HS-5 (cell line): ENCODE measurements at regions not wholly inside any gene's neighbourhood (a gene's known extent, or its start where the extent isn't known, plus 50 kb on each side); places are given as distances from the start of the nearest gene placed in this dataset.
"Not testable (repeated sequence)": the region's sequence is repeated elsewhere in the genome, so short reads cannot be mapped to it uniquely, and the experiment has no call there.

Experiments
- DNase-seq: peaks from one replicate; pipeline ENCODE4 v3.0.0-alpha.2; 2012; ENCODE audit warnings: low read depth

DNA sequence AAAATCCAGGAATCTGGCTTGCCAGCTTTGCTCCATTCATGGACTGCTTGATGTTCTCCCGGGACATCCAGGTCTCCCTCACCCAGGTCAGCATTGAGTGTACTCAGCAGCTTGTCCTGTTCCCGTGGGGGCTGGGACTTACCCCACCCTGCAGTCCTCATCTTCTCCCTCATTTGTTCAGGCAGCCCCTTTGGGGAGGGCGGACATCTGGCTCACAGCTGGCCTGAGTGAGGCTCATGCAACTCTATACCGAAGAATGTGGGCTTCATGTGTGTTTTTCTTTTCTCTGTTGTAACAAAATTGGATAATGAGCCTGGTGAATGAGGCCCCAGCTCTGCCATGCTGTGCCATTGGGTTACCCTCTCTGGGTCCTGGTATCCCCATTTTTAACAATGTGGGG lies 227.7 kb upstream of the TENM4 start:
- no peak for DNase-seq

DNA sequence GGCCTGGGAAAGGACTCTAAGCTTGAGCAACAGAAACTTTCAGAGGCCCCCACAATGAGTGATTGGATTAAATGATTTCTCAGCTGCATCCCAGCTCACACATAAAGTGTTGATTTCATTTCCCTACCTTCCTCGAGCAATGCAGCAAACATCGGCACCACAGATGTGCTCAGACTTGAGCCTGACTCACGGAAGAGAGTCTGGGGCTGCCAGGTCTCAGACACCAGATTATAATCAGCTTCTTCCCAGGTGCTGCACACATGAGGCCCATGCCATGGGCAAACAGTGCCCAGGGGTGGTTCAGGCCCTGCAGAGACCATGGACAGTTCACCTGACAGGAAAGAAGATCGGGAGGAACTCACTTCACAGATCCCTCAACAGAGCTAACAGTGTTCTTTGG lies 226.6 kb upstream of the TENM4 start:
- no peak for DNase-seq

DNA sequence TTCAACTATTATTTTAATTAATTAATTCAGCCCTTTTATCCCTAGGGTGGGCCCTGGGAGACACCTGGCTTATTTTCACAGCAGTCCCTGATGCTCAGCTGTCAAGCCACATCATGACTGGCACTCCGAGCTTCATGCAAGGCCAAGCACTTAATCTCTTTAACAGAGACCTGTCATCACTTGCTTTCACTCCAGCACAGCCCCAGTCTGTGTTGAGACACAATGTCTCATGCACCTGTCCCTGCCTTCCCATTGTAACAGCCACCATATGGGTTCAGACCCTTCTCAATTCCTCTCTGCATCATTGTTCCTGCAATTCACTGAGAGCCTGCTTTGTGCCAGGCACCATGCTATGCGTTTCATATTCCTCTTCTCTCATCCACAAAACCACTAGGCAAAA lies 222.2 kb upstream of the TENM4 start:
- DNase-seq: no peak

DNA sequence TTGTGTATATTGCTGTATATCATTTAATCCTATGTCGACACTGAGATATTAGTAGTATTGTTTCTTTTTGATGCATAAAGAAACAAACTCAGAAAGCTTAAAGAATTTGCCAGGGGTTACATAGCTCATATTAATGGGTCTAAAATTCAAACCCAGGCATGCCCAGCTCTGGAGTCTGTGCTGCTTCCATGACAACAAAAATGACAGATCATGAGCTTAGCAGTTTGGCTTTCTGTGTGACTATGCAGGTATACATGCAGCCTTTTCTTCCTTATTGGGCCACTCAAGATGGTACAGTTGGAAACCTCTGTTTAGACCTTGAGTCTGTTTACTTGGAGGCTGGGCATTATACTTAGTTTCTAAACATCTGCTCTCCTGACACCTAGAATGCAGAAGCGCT lies 220.5 kb upstream of the TENM4 start:
- no peak for DNase-seq

DNA sequence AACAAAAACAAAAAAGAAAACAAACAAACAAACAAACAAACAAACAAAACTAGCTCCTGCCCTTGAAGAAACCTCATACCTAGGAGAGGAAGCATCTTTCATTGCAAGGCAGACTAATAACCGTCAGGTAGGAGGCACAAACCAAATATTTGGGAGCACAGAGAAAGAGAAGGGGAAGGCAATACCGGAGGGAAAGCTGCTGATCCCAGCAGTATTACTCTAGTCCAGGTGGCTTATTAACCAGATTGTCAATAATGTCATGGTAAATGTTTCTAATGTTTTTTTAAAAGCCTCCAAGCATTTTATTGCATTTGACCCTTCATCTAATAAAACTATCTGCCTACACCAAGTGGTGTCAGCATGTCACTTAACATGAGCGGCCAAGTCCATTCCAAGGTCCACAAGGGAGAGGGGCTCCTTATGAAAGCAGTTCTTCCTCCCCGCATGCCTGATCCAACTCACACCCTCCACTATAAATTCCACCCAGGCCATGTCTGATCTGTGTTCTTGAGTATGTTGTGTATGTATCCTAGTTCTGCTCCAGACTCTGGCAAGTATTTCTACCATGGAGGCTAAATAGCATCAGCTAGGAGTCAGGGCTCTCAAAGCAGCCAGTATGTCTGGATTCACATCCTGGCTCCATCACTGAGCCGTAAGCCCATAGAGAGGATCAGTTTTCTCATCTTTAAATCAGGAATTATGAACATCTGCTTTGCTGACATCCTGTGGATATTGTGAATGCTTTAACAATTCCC lies 208.1 kb upstream of the TENM4 start:
- no peak for DNase-seq

DNA sequence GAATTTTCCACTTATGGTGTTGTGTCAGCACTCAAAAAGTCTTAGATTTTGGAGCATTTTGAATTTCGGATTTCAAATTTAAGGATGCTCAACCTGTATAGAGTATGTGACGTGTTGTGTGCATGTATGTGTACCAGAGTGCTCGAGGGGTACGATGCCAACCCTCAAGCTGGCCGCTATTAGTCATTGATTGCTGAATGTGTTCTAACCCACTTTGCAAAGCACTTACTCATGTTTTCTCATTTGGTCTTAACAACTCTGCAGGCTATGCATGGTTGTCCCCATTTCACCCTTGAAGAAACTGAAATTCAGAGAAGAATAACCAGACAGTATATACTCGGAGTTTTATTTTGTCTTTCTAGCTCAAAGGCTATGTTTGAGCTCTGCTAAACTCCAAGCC lies 196.4 kb upstream of the TENM4 start:
- no peak for DNase-seq

DNA sequence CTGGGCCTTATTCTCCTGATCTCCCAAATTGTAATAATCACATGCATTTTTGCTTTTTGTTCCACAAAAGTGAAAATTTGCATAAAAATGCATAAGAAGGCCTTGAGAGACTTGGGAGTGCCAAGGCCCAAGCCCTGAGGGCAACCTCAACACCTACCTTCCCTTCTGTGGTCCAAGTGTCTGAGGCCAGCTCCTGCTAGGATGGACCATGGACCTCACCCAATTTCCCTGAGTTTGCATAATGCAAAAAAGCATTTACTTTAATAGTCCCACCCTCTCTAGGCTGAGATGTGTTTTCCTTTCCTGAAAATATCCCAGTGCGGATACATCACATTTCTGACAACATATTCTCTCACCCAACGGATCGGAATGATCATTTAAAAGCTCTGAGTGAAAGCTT lies 194.1 kb upstream of the TENM4 start:
- no peak for DNase-seq

DNA sequence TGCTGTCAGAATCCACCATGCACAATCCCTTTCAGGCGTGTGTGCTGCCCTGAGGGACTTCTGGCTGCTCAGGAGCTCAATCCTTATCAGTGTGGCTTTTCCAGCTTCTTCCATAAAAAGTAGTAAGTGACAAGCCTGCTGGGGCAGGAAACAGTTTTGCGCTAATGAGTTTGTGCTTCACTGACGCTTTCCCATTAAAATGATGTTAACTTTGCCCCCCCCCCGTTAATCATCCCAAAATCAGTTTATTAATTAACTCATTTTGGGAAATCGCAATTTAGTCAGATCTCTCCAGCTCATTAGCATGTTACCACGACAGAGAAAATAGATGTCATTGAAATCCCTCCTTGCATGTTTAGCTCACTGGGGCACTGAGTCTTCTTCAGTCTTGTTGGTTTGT lies 186.5 kb upstream of the TENM4 start:
- DNase-seq: no peak

DNA sequence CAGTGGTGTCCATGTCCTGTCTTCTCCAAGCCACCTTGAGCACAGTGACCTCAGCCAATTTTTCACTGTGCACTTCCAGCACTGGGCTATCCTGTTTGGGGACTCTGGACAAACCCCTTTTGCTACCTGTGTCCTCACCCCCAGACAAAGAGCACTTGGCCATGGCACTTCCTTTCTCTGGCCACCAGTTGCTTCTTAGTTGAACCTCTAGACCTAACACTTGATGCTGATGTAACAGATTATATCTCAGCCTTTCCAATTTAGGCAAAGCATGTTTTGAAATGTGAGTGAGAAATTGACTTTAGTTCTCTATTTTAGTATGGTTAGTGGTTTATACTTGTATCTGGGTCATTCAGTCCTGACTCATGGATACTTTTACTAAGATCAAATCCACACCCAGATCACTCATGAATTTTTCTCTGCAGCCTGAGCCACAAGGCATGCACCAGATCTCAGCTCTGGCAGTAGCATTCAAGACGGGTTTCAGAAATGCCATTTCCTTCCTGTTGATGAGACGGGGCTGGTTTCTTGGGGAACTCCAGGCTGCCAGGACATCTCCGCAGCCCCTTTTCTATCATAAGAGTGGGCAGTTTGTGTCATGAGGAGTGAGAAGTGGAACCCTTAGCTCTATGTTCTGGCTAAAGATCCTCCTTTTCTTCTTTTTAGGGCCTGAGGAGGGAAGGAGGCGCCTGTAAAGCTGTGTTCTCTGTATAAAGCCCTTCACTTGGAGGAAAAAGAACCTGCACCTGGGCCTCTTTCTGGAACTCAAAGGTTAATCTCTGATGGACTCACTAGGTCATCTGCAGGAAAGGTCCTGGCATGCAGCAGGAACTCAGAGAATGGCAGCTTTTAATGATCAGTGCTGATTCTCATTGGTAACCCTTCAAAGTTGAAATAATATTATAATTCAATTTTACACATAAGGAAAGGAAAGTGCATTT lies 185.6 kb upstream of the TENM4 start:
- no peak for DNase-seq

DNA sequence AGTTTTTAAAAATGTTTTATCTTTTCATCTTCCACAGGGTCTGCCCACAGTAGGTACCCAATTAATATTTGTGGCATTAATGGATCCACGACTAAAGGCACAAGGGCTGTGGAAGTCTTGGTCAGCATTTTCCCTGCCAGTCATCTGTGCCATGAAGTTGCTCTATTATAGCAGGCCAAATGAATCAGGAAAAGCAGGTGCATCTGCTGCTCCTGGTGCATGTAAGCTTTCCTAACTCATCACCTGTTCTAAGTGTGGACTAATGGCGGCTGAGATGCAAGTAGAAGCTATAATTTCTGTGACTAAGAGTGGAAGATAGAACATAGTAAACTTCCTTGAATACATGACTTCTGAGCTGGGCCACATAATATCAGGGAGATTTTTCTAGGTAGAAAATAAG lies 182.5 kb upstream of the TENM4 start:
- no peak for DNase-seq

DNA sequence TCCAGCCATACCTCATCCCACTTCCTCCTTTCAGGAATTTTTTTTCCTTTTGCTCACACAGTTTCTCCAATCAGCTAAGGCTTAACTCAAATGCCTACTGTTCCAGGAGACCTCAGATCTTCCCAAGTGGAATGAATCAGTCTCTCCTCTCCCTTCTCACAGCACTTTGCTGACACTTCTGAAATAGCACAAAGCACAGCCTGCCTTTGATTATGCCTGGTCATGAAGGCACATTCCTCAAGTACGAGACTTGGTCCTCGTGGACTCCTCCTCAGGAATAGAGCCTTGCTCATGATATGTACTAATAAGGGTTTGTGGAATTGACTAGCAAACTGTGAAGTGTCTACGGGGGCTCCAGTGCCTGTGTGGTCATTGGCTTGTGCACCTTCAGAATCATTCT lies 176.7 kb upstream of the TENM4 start:
- DNase-seq: peak; percentile 53

DNA sequence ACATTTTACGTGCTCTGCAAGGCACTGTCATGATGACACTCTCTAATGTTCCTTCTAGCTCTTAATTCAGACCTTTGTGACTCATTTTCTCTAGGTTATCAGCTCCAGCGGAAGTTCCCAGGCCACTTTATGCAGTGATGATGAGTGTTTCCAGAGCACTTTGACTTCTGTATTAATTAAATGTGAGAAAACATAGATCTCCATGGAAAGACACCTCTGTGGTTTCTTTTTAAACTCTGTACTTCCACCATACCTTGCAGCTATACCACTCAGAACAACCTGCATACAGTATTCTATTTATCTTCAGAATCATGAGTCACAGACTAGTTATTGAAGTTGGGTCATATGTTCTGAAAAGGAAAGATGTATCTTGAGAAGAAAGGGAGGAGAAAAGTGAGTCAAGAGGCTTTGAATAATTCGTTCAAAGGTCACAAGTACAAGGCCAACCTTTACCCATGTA lies 175.6 kb upstream of the TENM4 start:
- no peak for DNase-seq

DNA sequence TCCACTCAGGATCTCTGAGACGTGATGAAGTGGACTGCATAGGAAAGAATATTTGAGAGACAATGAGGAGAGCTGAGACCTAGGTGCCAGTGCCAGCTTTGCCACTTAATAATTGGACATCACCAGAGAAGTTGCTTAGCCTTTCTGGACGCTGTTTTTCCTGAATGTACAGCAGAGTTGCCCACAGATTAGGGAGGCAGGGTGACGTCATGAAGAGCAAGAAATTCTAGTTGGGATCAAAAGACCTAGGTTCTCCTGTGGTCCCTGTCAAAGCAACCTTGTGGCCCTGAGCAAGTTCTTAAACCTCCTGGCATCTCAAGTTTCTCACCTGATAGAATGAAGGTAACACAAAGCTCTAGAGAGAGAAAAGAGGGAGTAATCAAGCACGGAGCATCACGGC lies 174.6 kb upstream of the TENM4 start:
- DNase-seq: no peak

DNA sequence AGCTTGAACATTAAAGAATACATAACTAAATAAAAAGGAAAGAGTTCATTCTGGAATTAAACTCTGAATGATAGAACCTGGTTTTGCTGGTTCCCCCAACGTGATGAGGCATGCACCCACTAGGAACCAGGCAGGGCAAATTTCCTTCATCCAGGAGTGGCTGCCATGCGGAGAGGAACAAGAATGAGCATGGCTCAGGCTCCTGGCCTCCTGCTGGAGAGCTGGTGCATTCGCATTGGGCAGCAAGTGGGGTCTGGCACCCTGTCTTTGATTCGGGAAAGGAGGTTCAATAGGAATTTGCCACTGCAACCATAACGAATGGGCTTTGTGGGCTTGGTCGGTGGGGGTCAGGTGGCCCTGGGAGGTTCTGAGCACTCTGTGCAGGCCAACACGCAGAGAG lies 169.8 kb upstream of the TENM4 start:
- DNase-seq: no peak

DNA sequence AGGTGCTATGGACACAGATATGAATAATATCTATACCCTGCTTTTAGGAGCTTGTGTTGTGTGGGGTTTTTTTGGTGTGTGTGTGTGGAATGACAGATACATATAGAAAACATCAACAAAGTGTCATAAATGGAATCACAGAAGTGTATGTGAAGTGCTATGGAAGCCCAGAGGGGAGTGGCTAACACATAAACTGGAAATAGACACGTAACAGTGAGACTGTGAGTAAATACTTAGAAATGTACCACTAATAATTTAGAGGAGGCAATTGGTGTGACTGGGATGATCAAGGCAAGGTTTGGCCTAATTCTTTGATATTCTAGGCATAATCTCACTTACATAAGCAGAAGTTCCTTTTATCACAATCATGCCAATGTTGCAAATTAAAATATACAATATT lies 169.3 kb upstream of the TENM4 start:
- no peak for DNase-seq

DNA sequence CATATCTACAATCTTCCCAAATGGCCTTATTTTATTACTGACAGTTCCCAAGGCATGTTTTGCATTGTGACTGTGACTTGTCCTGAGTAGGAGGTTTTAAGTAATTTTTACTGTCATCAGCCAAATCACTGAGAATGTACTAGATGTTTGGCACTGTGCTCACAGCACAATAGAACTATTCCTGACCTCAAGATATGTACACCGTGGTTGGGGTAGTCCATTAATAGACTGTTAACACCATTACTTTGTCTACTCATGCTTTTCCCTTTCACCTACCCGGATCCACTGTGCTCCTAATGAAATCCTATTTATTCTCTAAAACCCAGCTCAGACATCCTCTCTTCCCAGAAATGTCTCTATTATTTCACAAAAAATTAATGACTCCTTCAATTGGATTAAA lies 168.7 kb upstream of the TENM4 start:
- DNase-seq: no peak

DNA sequence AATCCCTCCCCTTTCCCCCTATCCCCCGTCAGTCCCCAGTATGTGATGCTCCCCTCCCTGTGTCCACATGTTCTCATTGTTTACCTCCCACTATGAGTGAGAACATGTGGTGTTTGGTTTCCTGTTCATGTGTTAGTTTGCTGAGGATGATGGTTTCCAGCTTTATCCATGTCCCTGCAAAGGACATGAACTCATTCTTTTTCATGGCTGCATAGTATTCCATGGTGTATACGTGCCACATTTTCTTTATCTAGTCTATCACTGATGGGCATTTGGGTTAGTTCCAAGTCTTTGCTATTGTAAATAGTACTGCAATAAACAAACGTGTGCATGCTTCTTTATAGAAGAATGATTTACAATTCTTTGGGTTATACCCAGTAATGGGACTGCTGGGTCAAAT lies 165.6 kb upstream of the TENM4 start:
- DNase-seq: not testable (repeated sequence)

DNA sequence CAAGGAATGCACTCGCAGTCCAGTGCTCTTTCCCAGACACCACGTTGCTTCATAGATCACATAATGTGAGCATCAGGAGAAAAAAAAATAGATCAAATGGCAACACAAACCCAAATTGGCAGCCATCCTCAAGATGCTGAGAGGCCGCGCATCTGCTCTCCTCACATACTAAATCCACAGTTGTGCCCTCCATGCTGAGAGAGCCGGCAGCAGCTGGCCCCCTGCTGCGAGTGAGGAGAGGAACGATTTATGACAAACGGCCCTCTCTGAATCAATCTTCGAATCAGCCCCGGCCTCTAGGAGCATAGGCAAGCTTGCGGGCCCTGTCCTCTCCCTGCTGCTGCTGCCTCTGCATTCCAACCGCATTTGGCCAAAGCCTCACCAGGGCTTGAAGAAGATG lies 159.9 kb upstream of the TENM4 start:
- DNase-seq: no peak

DNA sequence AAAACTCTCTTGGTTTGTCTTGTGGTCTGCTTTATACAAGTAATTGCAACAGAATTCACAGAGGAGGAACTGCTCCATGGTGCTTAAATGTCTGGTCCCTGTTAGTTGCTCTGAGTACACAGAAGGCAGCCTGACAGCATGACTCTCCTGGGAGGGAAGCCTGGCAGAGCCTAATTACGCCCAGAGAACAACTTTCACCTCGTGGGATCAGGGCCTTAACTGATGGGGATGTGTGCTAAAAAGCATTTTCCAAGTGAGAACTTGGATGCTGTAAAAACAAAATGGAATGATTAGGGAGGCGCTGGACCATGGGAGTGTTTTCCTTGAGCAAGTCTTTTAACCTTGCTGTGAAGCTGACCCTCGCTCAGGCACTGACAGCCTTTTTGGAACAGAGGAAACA lies 154.0 kb upstream of the TENM4 start:
- DNase-seq: no peak

DNA sequence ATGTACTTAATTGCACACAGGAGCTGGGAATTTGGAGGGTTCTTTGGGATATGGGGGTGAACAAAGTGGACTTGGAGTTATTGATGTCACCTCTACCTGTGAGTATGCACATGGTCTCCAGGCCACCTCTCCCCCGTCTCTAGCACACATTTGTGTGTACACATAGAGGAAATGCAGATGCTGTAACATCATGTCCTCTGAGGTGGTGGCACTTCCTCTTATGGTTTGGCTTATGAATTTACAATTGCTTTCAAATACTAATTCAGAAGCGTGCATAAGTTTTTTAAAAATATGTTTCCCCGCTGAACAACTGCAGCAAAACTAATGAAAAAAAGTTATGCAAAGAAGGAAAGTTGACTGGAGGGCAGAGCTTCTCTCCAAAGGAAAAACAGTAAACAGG lies 152.0 kb upstream of the TENM4 start:
- no peak for DNase-seq

DNA sequence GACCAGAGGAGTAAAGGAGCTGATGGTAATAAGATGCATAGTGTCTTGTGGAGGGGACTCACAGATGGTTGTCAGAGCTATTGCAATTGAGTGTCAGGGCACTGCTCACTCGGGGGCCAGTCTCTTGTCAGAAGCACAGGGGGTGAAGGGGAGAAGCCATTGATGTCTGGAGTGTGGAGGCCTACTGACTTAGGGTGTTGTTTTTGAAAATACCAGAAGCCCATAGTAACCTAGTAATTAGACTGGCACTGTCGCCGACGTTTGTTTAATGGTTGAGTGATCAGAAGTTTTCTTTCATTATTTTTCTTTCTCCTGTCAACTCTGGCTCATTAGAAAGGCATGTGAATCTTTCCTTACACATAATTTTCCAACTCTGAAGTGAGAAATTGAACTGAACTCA lies 151.6 kb upstream of the TENM4 start:
- DNase-seq: no peak

DNA sequence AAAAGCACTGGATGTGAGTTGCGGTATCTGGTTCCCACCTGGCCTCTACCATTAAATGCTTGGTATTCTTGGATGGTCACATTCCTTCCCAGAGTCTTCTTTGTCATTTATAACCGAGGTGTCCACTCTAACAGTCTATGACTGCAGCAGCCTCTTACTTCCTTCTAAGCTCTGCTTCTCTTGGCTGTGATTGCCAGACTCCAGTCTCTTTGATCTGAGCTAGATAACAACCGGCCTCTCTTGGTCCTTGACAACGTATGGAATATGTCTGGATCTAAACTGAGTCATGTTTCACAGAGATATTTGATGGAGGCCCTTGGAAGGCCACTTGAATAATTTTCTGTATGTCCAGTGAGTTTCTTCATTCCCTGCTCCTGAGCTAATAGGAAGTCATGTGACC lies 141.6 kb upstream of the TENM4 start:
- no peak for DNase-seq

DNA sequence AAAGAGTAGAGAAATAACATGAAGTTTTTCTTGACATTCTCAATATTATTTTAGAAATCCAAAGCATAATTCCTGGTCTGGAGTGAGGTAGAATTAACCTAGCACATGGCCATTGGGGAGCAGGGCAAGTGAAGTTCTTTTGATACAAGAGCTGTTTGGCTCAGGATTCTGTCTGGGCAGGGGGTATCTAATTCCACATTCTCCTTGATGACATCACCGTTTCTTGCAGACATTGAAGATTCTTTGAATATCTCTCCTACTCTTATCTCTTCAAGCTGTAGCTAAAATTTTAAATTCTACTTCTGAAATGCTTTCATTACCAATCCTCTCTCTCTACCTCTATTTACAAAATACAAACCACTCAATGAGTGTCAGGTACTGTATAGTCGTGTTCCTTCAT lies 138.2 kb upstream of the TENM4 start:
- DNase-seq: no peak

DNA sequence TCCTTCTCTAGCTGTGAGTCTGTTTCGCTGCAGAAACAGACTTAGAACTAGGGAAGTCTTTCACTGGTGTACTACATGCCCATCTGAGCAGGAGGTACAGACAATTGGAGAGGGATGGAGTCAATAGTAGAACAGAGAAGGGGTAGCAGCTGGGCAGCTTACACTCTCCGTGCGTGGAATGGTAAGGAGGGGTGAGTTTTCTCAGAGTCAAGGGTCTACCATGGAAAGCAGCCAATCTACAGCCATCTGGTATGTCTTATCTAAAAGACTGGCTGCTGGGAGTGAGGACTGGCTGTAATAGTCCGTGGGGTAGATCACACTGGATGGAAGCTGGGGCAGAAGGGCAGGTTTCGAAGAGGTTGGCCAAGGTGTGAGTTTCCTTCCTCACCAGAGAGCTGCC lies 137.3 kb upstream of the TENM4 start:
- no peak for DNase-seq
